ENCODE measurements at regions not wholly inside any gene's neighbourhood (a gene's known extent, or its start where the extent isn't known, plus 50 kb on each side); places are given as distances from the start of the nearest gene placed in this dataset.

DNA sequence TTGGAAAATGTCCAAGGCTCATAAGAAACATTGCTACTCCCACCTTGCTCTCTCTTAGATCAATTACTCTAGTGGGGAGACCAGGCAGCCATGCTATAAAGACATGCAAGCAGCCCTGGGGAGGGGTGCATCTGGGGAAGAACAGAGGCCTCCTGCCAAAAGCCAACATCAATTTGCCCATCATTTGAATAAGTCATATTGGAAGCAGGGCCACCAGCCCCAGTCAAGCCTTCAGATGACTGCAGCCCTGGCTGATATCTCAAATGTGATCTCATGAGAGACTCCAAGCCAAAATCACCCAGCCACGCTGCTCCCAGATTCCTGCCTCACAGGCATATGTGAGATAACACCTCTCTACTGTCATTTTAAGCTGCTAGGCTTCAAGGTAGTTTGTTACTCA is 157.5 kb upstream of the PDE1C start:
- TF ChIP-seq, protein P1, sequence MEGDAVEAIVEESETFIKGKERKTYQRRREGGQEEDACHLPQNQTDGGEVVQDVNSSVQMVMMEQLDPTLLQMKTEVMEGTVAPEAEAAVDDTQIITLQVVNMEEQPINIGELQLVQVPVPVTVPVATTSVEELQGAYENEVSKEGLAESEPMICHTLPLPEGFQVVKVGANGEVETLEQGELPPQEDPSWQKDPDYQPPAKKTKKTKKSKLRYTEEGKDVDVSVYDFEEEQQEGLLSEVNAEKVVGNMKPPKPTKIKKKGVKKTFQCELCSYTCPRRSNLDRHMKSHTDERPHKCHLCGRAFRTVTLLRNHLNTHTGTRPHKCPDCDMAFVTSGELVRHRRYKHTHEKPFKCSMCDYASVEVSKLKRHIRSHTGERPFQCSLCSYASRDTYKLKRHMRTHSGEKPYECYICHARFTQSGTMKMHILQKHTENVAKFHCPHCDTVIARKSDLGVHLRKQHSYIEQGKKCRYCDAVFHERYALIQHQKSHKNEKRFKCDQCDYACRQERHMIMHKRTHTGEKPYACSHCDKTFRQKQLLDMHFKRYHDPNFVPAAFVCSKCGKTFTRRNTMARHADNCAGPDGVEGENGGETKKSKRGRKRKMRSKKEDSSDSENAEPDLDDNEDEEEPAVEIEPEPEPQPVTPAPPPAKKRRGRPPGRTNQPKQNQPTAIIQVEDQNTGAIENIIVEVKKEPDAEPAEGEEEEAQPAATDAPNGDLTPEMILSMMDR (IDR thresholded peaks at IDR 0.05), result no peak
- TF ChIP-seq POLR2A (IDR thresholded peaks at IDR 0.05), result no peak
- TF ChIP-seq EP300 (IDR thresholded peaks at IDR 0.05), result no peak

All from suprapubic skin (tissue), 3 donors.